B cell (primary cell): ENCODE measurements at regions not wholly inside any gene's neighbourhood (a gene's known extent, or its start where the extent isn't known, plus 50 kb on each side); places are given as distances from the start of the nearest gene placed in this dataset.

Experiments
- ATAC-seq: fragments of 200-7000 bp; cut with Tn5 transposase; one replicate; pipeline ENCODE4 v1.10.0; 2021; ENCODE audit warnings: low read depth, mild to moderate bottlenecking, moderate number of reproducible peaks, moderate library complexity
- CTCF ChIA-PET: fragments of 350-600 bp; sonication (Branson Sonifier 250); formaldehyde crosslinking; loops from one replicate; lab custom pipeline; 2021; ENCODE audit warnings: antibody characterized with exemption, inconsistent platforms; lab: Charles Lee
- POLR2A ChIA-PET: fragments of 350-600 bp; sonication (Branson Sonifier 250); formaldehyde crosslinking; loops from one replicate; lab custom pipeline; 2021; ENCODE audit warnings: antibody characterized with exemption; lab: Charles Lee
- DNase-seq: peaks from one replicate; pipeline ENCODE4 v3.0.0; 2013
- H2AFZ ChIP-seq: 2 replicates; pipeline ENCODE4 v1.6.1; 2012; ENCODE audit warnings: mild to moderate bottlenecking, low read depth, low read length; ENCODE audit not compliant: insufficient read depth, poor library complexity, severe bottlenecking
- H3K27ac ChIP-seq, 2 donors: 1 replicate in 1 of 2; 2 replicates in 1 of 2; pipeline ENCODE4 v1.5.1; 2012 to 2013; ENCODE audit warnings: low read length in 2 of 2, mild to moderate bottlenecking in 2 of 2, moderate library complexity in 1 of 2
- H3K27me3 ChIP-seq, 4 experiments: fragments of 200-600 bp in 1 of 4; sonication (generic) in 1 of 4; replicated peaks in 1 of 4; 1 replicate in 2 of 4; 2 replicates in 2 of 4; pipeline versions ENCODE4 v1.6.1 to v1.7.0; 2013 to 2016; ENCODE audit warnings: low read length in 3 of 4, mild to moderate bottlenecking in 2 of 4, mixed read lengths in 1 of 4, moderate library complexity in 1 of 4; ENCODE audit not compliant: insufficient read depth in 4 of 4, control insufficient read depth in 3 of 4; ENCODE audit errors: control extremely low read depth in 1 of 4
- H3K36me3 ChIP-seq, 2 experiments: replicated peaks in 1 of 2; 1 replicate in 1 of 2; 2 replicates in 1 of 2; pipeline versions ENCODE4 v1.6.1 to v1.7.1; 2013; ENCODE audit warnings: low read length in 1 of 2; ENCODE audit not compliant: insufficient read depth in 2 of 2, control insufficient read depth in 1 of 2; ENCODE audit errors: control extremely low read depth in 1 of 2, extremely low read depth in 1 of 2
- H3K4me1 ChIP-seq, 2 donors: fragments of 200-600 bp in 1 of 2; sonication (generic) in 1 of 2; 1 replicate in 1 of 2; 2 replicates in 1 of 2; pipeline versions ENCODE4 v1.5.1 to v1.6.1; 2013 to 2017; ENCODE audit warnings: low read length in 2 of 2; ENCODE audit not compliant: control insufficient read depth in 2 of 2, insufficient read depth in 2 of 2
- H3K4me2 ChIP-seq: replicated peaks from 2 replicates; pipeline ENCODE3; 2012; ENCODE audit warnings: mild to moderate bottlenecking, low read depth, low read length; ENCODE audit not compliant: poor library complexity, severe bottlenecking
- H3K4me3 ChIP-seq, 5 experiments: fragments of 200-600 bp in 1 of 5; sonication (generic) in 1 of 5; 1 replicate in 3 of 5; 2 replicates in 2 of 5; pipeline versions ENCODE4 v1.5.1 to v1.7.0; 2011 to 2016; ENCODE audit warnings: low read length in 4 of 5, mild to moderate bottlenecking in 4 of 5, low read depth in 2 of 5, control low read depth in 1 of 5, moderate library complexity in 1 of 5; ENCODE audit not compliant: insufficient read depth in 1 of 5; ENCODE audit errors: control extremely low read depth in 1 of 5, extremely low read depth in 1 of 5
- H3K79me2 ChIP-seq: fragments of 200-600 bp; sonication (generic); one replicate; pipeline ENCODE4 v1.6.0; 2016; ENCODE audit warnings: low read length; ENCODE audit not compliant: control insufficient read depth, insufficient read depth
- H3K9ac ChIP-seq: fragments of 200-600 bp; sonication (generic); 2 replicates; pipeline ENCODE4 v1.6.1; 2017; ENCODE audit warnings: mild to moderate bottlenecking, low read length, moderate library complexity
- H3K9me3 ChIP-seq, 3 donors: one replicate each; pipeline versions ENCODE4 v1.6.1 to v1.7.1; 2013; ENCODE audit warnings: low read length in 2 of 3; ENCODE audit not compliant: control insufficient read depth in 2 of 3, insufficient read depth in 1 of 3; ENCODE audit errors: control extremely low read depth in 1 of 3
- H4K20me1 ChIP-seq: 2 replicates; pipeline ENCODE4 v1.6.0; 2012; ENCODE audit warnings: mild to moderate bottlenecking, low read length; ENCODE audit not compliant: insufficient read depth, control insufficient read depth, poor library complexity, severe bottlenecking
- H3K27ac Mint-ChIP-seq: one replicate; pipeline ENCODE4 v1.8.0; 2021; ENCODE audit warnings: mixed read lengths
- H3K27me3 Mint-ChIP-seq: one replicate; pipeline ENCODE4 v1.8.0; 2021; ENCODE audit warnings: mixed read lengths
- H3K4me1 Mint-ChIP-seq: one replicate; pipeline ENCODE4 v1.8.0; 2021; ENCODE audit warnings: mixed read lengths
- H3K4me3 Mint-ChIP-seq: one replicate; pipeline ENCODE4 v1.8.0; 2021; ENCODE audit warnings: mixed read lengths
- H3K9me3 Mint-ChIP-seq: one replicate; pipeline ENCODE4 v1.8.0; 2022; ENCODE audit warnings: mixed read lengths; ENCODE audit not compliant: insufficient read depth
- CTCF ChIP-seq: fragments of 200-600 bp; IDR thresholded peaks from one replicate; pipeline ENCODE4 v1.8.0; 2022; ENCODE audit warnings: antibody characterized with exemption, mild to moderate bottlenecking
- EZH2 ChIP-seq: IDR thresholded peaks from 2 replicates; pipeline ENCODE4 v1.6.1; 2012; ENCODE audit warnings: borderline replicate concordance, low read depth, mild to moderate bottlenecking, moderate library complexity, low read length; ENCODE audit not compliant: insufficient read depth, poor library complexity, severe bottlenecking
- WGBS: methylation state at CpG from one replicate; pipeline ENCODE4 v1.1.5; 2013; ENCODE audit warnings: missing lambda C conversion rate; ENCODE audit not compliant: insufficient coverage; 5-methylcytosine and 5-hydroxymethylcytosine counted together
- intact Hi-C: fragments of 100-400 bp; cut with micrococcal nuclease; formaldehyde crosslinking; loops from one replicate; pipeline ENCODE4 v1.10.0; 2022

- Histone ChIP-seq H3K79me2 (no peaks in the 10 kb centered on the region), H4K20me1 (no peaks in the 10 kb centered on the region), H3K4me1 (no peaks in the 10 kb centered on the region), H3K4me2 (no peak overlapping the region), H2AFZ (no peak overlapping the region), H3K36me3 (no peaks in the 10 kb centered on the region), H3K9me3 (peaks cover 0 to 1% (median 0%) of the 10 kb centered on the region in 3 donors), H3K27ac (no peak overlapping the region), H3K27me3 (no peaks in the 10 kb centered on the region), H3K9ac (no peak overlapping the region), H3K4me3 (no peak overlapping the region)
- peaks cover 5% of the 10 kb centered on the region for H3K27me3 Mint-ChIP-seq
- CTCF ChIA-PET: no interaction called here
- TF ChIP-seq CTCF (no peak), EZH2 (no peak)
- intact Hi-C loops: no loop called here
- POLR2A ChIA-PET: no interaction called here
- no peak for ATAC-seq
- DNase-seq: no peak
- no peaks in the 10 kb centered on the region for H3K9me3 Mint-ChIP-seq
- no CpG with 5 or more reads among the region's 2 CpGs for WGBS
- H3K4me1 Mint-ChIP-seq: no peaks in the 10 kb centered on the region
- H3K27ac Mint-ChIP-seq: no peak overlapping the region
- no peak overlapping the region for H3K4me3 Mint-ChIP-seq
Observed at GRCh38 chr21:14318578-14318977, 64.4 kb downstream of the HSPA13 start.

- no peak overlapping the region for H2AFZ ChIP-seq
- CTCF ChIA-PET: no interaction called here
- H3K79me2 ChIP-seq: no peaks in the 10 kb centered on the region
- ATAC-seq (no peak), DNase-seq (no peak)
- no peaks in the 10 kb centered on the region for H3K27me3 ChIP-seq
- H4K20me1 ChIP-seq: no peaks in the 10 kb centered on the region
- H3K4me3 ChIP-seq: no peak overlapping the region
- TF ChIP-seq EZH2 (no peak), CTCF (no peak)
- no peak overlapping the region for H3K27ac ChIP-seq
- H3K4me2 ChIP-seq: no peak overlapping the region
- no peak overlapping the region for H3K9ac ChIP-seq
- Mint-ChIP-seq H3K4me3 (no peak overlapping the region), H3K27ac (no peak overlapping the region), H3K9me3 (no peaks in the 10 kb centered on the region), H3K27me3 (peaks cover 5% of the 10 kb centered on the region), H3K4me1 (no peaks in the 10 kb centered on the region)
- WGBS: 80% methylated on average over 1 of the region's 4 CpGs
- POLR2A ChIA-PET: no interaction called here
- H3K36me3 ChIP-seq: no peaks in the 10 kb centered on the region
- intact Hi-C loops: no loop called here
- peaks cover 0 to 1% (median 0%) of the 10 kb centered on the region in 3 donors for H3K9me3 ChIP-seq
- no peaks in the 10 kb centered on the region for H3K4me1 ChIP-seq
Observed at GRCh38 chr21:14317507-14317906, 65.4 kb downstream of the HSPA13 start.
